Skeletal muscle tissue (tissue), 3 donors: ENCODE measurements at regions not wholly inside any gene's neighbourhood (a gene's known extent, or its start where the extent isn't known, plus 50 kb on each side); places are given as distances from the start of the nearest gene placed in this dataset.

Source experiments
- H3K27ac ChIP-seq: one replicate; pipeline ENCODE4 v1.7.0; 2013; ENCODE audit warnings: mild to moderate bottlenecking, low read depth, low read length, inconsistent platforms
- H3K27me3 ChIP-seq, 3 donors: one replicate each; pipeline ENCODE4 v1.7.0; 2013; ENCODE audit warnings: low read length in 3 of 3; ENCODE audit not compliant: control insufficient read depth in 3 of 3, insufficient read depth in 3 of 3
- H3K36me3 ChIP-seq, 3 donors: one replicate each; pipeline ENCODE4 v1.7.0; 2013; ENCODE audit warnings: low read length in 3 of 3; ENCODE audit not compliant: control insufficient read depth in 3 of 3, insufficient read depth in 3 of 3
- H3K4me1 ChIP-seq, 3 donors: one replicate each; pipeline ENCODE4 v1.7.0; 2013; ENCODE audit warnings: low read length in 3 of 3, mild to moderate bottlenecking in 3 of 3; ENCODE audit not compliant: control insufficient read depth in 3 of 3, insufficient read depth in 3 of 3
- H3K4me3 ChIP-seq, 3 donors: one replicate each; pipeline ENCODE4 v1.7.0; 2013; ENCODE audit warnings: low read length in 3 of 3
- H3K9ac ChIP-seq, 3 donors: one replicate each; pipeline ENCODE4 v1.7.0; 2013; ENCODE audit warnings: low read length in 3 of 3, mild to moderate bottlenecking in 3 of 3, moderate library complexity in 2 of 3, low read depth in 1 of 3
- H3K9me3 ChIP-seq, 3 donors: one replicate each; pipeline ENCODE4 v1.7.0; 2013; ENCODE audit warnings: low read length in 3 of 3; ENCODE audit not compliant: control insufficient read depth in 3 of 3
- donor health status: Osteomylitis.

- no peaks in the 10 kb centered on the region for H3K27me3 ChIP-seq
- H3K27ac ChIP-seq: no peak overlapping the region
- H3K9ac ChIP-seq: no peak overlapping the region
- H3K36me3 ChIP-seq: no peaks in the 10 kb centered on the region
- H3K4me1 ChIP-seq: no peaks in the 10 kb centered on the region
- H3K4me3 ChIP-seq: no peak overlapping the region
- H3K9me3 ChIP-seq: no peaks in the 10 kb centered on the region
These were observed 122.8 kb upstream of the DOCK10 start for GRCh38 chr2:225165052-225165451.

- Histone ChIP-seq H3K27ac (no peak overlapping the region), H3K27me3 (no peaks in the 10 kb centered on the region), H3K4me3 (no peak overlapping the region), H3K9me3 (no peaks in the 10 kb centered on the region), H3K4me1 (no peaks in the 10 kb centered on the region), H3K36me3 (no peaks in the 10 kb centered on the region), H3K9ac (no peak overlapping the region)
These were observed 122.3 kb upstream of the DOCK10 start for GRCh38 chr2:225164401-225165050.

- Histone ChIP-seq H3K9ac (no peak overlapping the region), H3K36me3 (no peaks in the 10 kb centered on the region), H3K27me3 (no peaks in the 10 kb centered on the region), H3K9me3 (no peaks in the 10 kb centered on the region), H3K4me1 (no peaks in the 10 kb centered on the region), H3K27ac (no peak overlapping the region), H3K4me3 (no peak overlapping the region)
These were observed 116.1 kb upstream of the DOCK10 start for GRCh38 chr2:225158360-225158759.

- Histone ChIP-seq H3K27me3 (no peaks in the 10 kb centered on the region), H3K36me3 (no peaks in the 10 kb centered on the region), H3K27ac (no peak overlapping the region), H3K9ac (no peak overlapping the region), H3K4me1 (no peaks in the 10 kb centered on the region), H3K9me3 (no peaks in the 10 kb centered on the region), H3K4me3 (no peak overlapping the region)
These were observed 114.7 kb upstream of the DOCK10 start for GRCh38 chr2:225156853-225157451.

GRCh38 chr2:225140723-225141122 lies 98.5 kb upstream of the DOCK10 start:
- no peaks in the 10 kb centered on the region for H3K36me3 ChIP-seq
- peaks cover 0 to 3% (median 0%) of the 10 kb centered on the region in 3 donors for H3K9me3 ChIP-seq
- H3K27me3 ChIP-seq: no peaks in the 10 kb centered on the region

GRCh38 chr2:225137971-225138370 lies 95.7 kb upstream of the DOCK10 start:
- H3K4me1 ChIP-seq: no peaks in the 10 kb centered on the region
- H3K9ac ChIP-seq: no peak overlapping the region
- H3K9me3 ChIP-seq: peaks cover 0 to 3% (median 0%) of the 10 kb centered on the region in 3 donors
- H3K27ac ChIP-seq: no peak overlapping the region
- H3K36me3 ChIP-seq: no peaks in the 10 kb centered on the region
- H3K27me3 ChIP-seq: no peaks in the 10 kb centered on the region
- no peak overlapping the region for H3K4me3 ChIP-seq

More at GRCh38 chr2:225140723-225141122, 98.5 kb upstream of the DOCK10 start:
- Histone ChIP-seq H3K9ac (no peak overlapping the region), H3K4me3 (no peak overlapping the region), H3K4me1 (no peaks in the 10 kb centered on the region), H3K27ac (no peak overlapping the region)

- Histone ChIP-seq H3K4me1 (no peaks in the 10 kb centered on the region), H3K9me3 (peaks cover 0 to 3% (median 0%) of the 10 kb centered on the region in 3 donors), H3K27me3 (no peaks in the 10 kb centered on the region), H3K27ac (no peak overlapping the region), H3K4me3 (no peak overlapping the region), H3K9ac (no peak overlapping the region), H3K36me3 (no peaks in the 10 kb centered on the region)
These were observed 94.3 kb upstream of the DOCK10 start for GRCh38 chr2:225136552-225136951.

GRCh38 chr2:225131898-225132297 lies 89.6 kb upstream of the DOCK10 start:
- Histone ChIP-seq H3K4me1 (no peaks in the 10 kb centered on the region), H3K27me3 (no peaks in the 10 kb centered on the region), H3K4me3 (no peak overlapping the region), H3K36me3 (no peaks in the 10 kb centered on the region), H3K27ac (no peak overlapping the region), H3K9me3 (no peaks in the 10 kb centered on the region), H3K9ac (no peak overlapping the region)

- Histone ChIP-seq H3K9me3 (no peaks in the 10 kb centered on the region), H3K4me1 (no peaks in the 10 kb centered on the region), H3K4me3 (no peak overlapping the region), H3K36me3 (no peaks in the 10 kb centered on the region), H3K27ac (no peak overlapping the region), H3K27me3 (no peaks in the 10 kb centered on the region), H3K9ac (no peak overlapping the region)
These were observed 87.8 kb upstream of the DOCK10 start for GRCh38 chr2:225130093-225130492.

- no peak overlapping the region for H3K27ac ChIP-seq
- H3K27me3 ChIP-seq: no peaks in the 10 kb centered on the region
- H3K9ac ChIP-seq: no peak overlapping the region
- no peaks in the 10 kb centered on the region for H3K9me3 ChIP-seq
- H3K4me3 ChIP-seq: no peak overlapping the region
- H3K36me3 ChIP-seq: no peaks in the 10 kb centered on the region
- H3K4me1 ChIP-seq: no peaks in the 10 kb centered on the region
These were observed 82.2 kb upstream of the DOCK10 start for GRCh38 chr2:225124311-225125017.
